ENCODE measurements at regions not wholly inside any gene's neighbourhood (a gene's known extent, or its start where the extent isn't known, plus 50 kb on each side); places are given as distances from the start of the nearest gene placed in this dataset.

DNA sequence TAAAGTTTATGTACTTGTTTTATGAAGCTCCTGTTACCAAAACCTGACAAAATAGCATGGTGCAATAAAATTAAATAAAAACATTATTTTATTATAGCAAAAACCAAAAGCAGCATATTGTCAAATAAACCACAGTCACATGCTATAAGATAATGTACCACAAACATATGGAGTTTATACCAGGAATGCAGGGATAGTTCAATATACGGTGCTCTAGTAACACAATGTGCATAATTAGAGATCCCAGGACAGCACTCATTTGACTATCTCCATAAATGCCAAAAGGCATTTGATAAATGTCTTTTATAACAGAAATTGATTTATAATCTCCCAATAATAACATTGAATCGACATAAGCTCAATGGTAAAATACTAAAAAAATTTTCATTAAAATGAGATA is 402.0 kb downstream of the RND3 start:
- H3K4me1 ChIP-seq: peaks cover 7% of the 10 kb centered on the region
- H3K4me3 ChIP-seq: no peak overlapping the region
- DNase-seq (ENCODE audit: low spot score in 2 of 2): no peak
- no peak for TF ChIP-seq EP300 (IDR thresholded peaks at IDR 0.05)
- no peak for TF ChIP-seq POLR2A (IDR thresholded peaks at IDR 0.05)
- TF ChIP-seq POLR2AphosphoS5 (IDR thresholded peaks at IDR 0.05): no peak
- TF ChIP-seq, protein P1, sequence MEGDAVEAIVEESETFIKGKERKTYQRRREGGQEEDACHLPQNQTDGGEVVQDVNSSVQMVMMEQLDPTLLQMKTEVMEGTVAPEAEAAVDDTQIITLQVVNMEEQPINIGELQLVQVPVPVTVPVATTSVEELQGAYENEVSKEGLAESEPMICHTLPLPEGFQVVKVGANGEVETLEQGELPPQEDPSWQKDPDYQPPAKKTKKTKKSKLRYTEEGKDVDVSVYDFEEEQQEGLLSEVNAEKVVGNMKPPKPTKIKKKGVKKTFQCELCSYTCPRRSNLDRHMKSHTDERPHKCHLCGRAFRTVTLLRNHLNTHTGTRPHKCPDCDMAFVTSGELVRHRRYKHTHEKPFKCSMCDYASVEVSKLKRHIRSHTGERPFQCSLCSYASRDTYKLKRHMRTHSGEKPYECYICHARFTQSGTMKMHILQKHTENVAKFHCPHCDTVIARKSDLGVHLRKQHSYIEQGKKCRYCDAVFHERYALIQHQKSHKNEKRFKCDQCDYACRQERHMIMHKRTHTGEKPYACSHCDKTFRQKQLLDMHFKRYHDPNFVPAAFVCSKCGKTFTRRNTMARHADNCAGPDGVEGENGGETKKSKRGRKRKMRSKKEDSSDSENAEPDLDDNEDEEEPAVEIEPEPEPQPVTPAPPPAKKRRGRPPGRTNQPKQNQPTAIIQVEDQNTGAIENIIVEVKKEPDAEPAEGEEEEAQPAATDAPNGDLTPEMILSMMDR (IDR thresholded peaks at IDR 0.05): no peak
- no peaks in the 10 kb centered on the region for H3K27me3 ChIP-seq
- H3K36me3 ChIP-seq: no peaks in the 10 kb centered on the region
- 94% methylated on average over 2 of the region's 2 CpGs for WGBS
- H3K9me3 ChIP-seq: peaks cover 4% of the 10 kb centered on the region
- H3K27ac ChIP-seq: no peak overlapping the region

- 57% methylated on average over 4 of the region's 4 CpGs for WGBS
- TF ChIP-seq, protein P1 (IDR thresholded peaks at IDR 0.05): no peak
- TF ChIP-seq POLR2A (IDR thresholded peaks at IDR 0.05) (no peak), EP300 (IDR thresholded peaks at IDR 0.05) (no peak), POLR2AphosphoS5 (IDR thresholded peaks at IDR 0.05) (no peak)
- Histone ChIP-seq H3K4me1 (peaks cover 7% of the 10 kb centered on the region), H3K27ac (no peak overlapping the region), H3K27me3 (no peaks in the 10 kb centered on the region), H3K36me3 (no peaks in the 10 kb centered on the region), H3K4me3 (no peak overlapping the region), H3K9me3 (peaks cover 4% of the 10 kb centered on the region)
- no peak for DNase-seq (ENCODE audit: low spot score in 2 of 2)
Observed at GRCh38 chr2:150081775-150082481, 405.5 kb downstream of the RND3 start.

DNA sequence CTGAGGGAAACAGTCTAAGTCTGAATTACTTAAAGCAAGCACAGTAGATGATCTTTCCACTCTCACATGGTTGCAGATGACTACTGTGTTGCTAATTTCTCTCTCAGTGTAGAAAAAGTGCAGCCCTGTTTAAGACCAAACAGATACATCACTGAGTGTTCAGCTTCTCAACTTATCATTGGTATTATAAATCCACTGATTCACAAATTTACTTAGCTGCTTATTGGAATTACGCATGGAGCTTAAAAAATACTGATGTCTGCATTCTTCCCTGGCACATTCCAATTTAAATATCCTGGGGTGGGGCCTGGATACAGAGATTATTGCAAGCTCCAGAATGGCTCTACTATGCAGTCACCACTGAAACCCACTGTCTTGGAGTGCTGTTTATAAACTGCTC is 411.2 kb downstream of the RND3 start:
- no peak overlapping the region for H3K27ac ChIP-seq
- H3K4me3 ChIP-seq: no peak overlapping the region
- no peak for DNase-seq (ENCODE audit: low spot score in 2 of 2)
- no peaks in the 10 kb centered on the region for H3K4me1 ChIP-seq
- TF ChIP-seq, protein P1 (IDR thresholded peaks at IDR 0.05): no peak
- TF ChIP-seq EP300 (IDR thresholded peaks at IDR 0.05): no peak
- no peak for TF ChIP-seq POLR2AphosphoS5 (IDR thresholded peaks at IDR 0.05)
- TF ChIP-seq POLR2A (IDR thresholded peaks at IDR 0.05): no peak
- 55% methylated on average over 1 of the region's 1 CpG for WGBS
- no peaks in the 10 kb centered on the region for H3K36me3 ChIP-seq
- H3K9me3 ChIP-seq: no peaks in the 10 kb centered on the region
- H3K27me3 ChIP-seq: no peaks in the 10 kb centered on the region

DNA sequence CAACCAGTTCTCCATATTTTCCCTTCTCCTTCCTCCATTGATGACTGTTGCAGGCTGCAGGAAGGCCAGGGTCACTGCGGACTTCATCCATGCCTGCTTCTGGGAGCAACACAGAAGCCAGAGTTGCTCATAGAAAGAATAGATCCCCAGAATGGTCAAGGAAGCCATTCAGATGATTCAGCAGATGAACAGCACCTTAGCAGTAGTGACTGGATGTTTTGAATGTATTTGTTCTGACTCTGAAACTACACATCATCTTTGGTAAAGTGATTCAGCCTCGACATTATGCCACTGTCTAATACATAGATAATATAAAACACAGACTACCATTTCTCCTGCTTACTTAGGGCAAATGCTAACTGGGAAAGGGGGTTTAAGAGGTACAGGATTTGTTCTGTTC is 411.6 kb downstream of the RND3 start:
- 82% methylated on average over 2 of the region's 2 CpGs for WGBS
- no peak for DNase-seq (ENCODE audit: low spot score in 2 of 2)
- no peak for TF ChIP-seq EP300 (IDR thresholded peaks at IDR 0.05)
- no peaks in the 10 kb centered on the region for H3K4me1 ChIP-seq
- H3K36me3 ChIP-seq: no peaks in the 10 kb centered on the region
- no peak overlapping the region for H3K27ac ChIP-seq
- H3K9me3 ChIP-seq: no peaks in the 10 kb centered on the region
- H3K27me3 ChIP-seq: no peaks in the 10 kb centered on the region
- H3K4me3 ChIP-seq: no peak overlapping the region

- DNase-seq (ENCODE audit: low spot score in 2 of 2): no peak
- Histone ChIP-seq H3K4me3 (no peak overlapping the region), H3K4me1 (peaks cover 3% of the 10 kb centered on the region), H3K36me3 (no peaks in the 10 kb centered on the region), H3K27me3 (no peaks in the 10 kb centered on the region), H3K9me3 (no peaks in the 10 kb centered on the region), H3K27ac (no peak overlapping the region)
- TF ChIP-seq POLR2AphosphoS5 (IDR thresholded peaks at IDR 0.05): no peak
- no peak for TF ChIP-seq EP300 (IDR thresholded peaks at IDR 0.05)
- no peak for TF ChIP-seq POLR2A (IDR thresholded peaks at IDR 0.05)
- TF ChIP-seq, protein P1 (IDR thresholded peaks at IDR 0.05): no peak
- 90% methylated on average over 1 of the region's 1 CpG for WGBS
Observed at GRCh38 chr2:150066490-150066889, 421.0 kb downstream of the RND3 start.

Data from suprapubic skin (tissue), 4 donors.